Neuronal stem cell (in vitro differentiated cells): ENCODE measurements at regions not wholly inside any gene's neighbourhood (a gene's known extent, or its start where the extent isn't known, plus 50 kb on each side); places are given as distances from the start of the nearest gene placed in this dataset.

Experiments used
- DNase-seq: peaks from one replicate; pipeline ENCODE4 v3.0.0-alpha.2; 2013; ENCODE audit warnings: low spot score
- H2AFZ ChIP-seq: one replicate; pipeline ENCODE4 v1.6.1; 2013; ENCODE audit warnings: mild to moderate bottlenecking, low read length, inconsistent platforms
- H2AK5ac ChIP-seq: 2 replicates; pipeline ENCODE4 v1.6.1; 2013; ENCODE audit warnings: low read depth, mild to moderate bottlenecking, inconsistent platforms, low read length, moderate library complexity, mixed read lengths
- H2BK120ac ChIP-seq: 2 replicates; pipeline ENCODE4 v1.6.1; 2013; ENCODE audit warnings: low read depth, mild to moderate bottlenecking, inconsistent platforms, low read length, moderate library complexity, mixed read lengths
- H2BK12ac ChIP-seq: one replicate; pipeline ENCODE4 v1.6.1; 2013; ENCODE audit warnings: low read length, inconsistent platforms
- H2BK15ac ChIP-seq: 2 replicates; pipeline ENCODE4 v1.6.1; 2013; ENCODE audit warnings: mild to moderate bottlenecking, low read length, inconsistent platforms, mixed read lengths
- H2BK5ac ChIP-seq: one replicate; pipeline ENCODE4 v1.6.1; 2013; ENCODE audit warnings: inconsistent platforms, mild to moderate bottlenecking, low read length, moderate library complexity
- H3K14ac ChIP-seq: one replicate; pipeline ENCODE4 v1.6.1; 2013; ENCODE audit warnings: low read length, inconsistent platforms
- H3K18ac ChIP-seq: 2 replicates; pipeline ENCODE4 v1.6.1; 2013; ENCODE audit warnings: low read length, inconsistent platforms
- H3K23ac ChIP-seq: 2 replicates; pipeline ENCODE4 v1.6.1; 2013; ENCODE audit warnings: low read depth, mild to moderate bottlenecking, mixed read lengths, low read length, inconsistent platforms; ENCODE audit not compliant: poor library complexity
- H3K27ac ChIP-seq: replicated peaks from 3 replicates; pipeline ENCODE4 v1.5.1; 2013; ENCODE audit warnings: low read length, inconsistent platforms
- H3K27me3 ChIP-seq, 3 experiments: 2 replicates each; pipeline ENCODE4 v1.6.1; 2013; ENCODE audit warnings: low read length in 3 of 3, mild to moderate bottlenecking in 2 of 3, inconsistent platforms in 1 of 3, low read depth in 1 of 3, mixed read lengths in 1 of 3, moderate library complexity in 1 of 3; ENCODE audit not compliant: control insufficient read depth in 3 of 3, insufficient read depth in 3 of 3
- H3K36me3 ChIP-seq, 2 donors: replicated peaks in 1 of 2; 2 replicates each; pipeline ENCODE4 v1.6.1; 2013; ENCODE audit warnings: low read length in 2 of 2; ENCODE audit not compliant: control insufficient read depth in 2 of 2, insufficient read depth in 2 of 2
- H3K4ac ChIP-seq: 2 replicates; pipeline ENCODE4 v1.6.1; 2013; ENCODE audit warnings: inconsistent platforms, mild to moderate bottlenecking, low read length, moderate library complexity
- H3K4me1 ChIP-seq, 2 donors: 1 replicate in 1 of 2; 2 replicates in 1 of 2; pipeline ENCODE4 v1.6.1; 2013; ENCODE audit warnings: low read length in 2 of 2, low read depth in 1 of 2; ENCODE audit not compliant: control insufficient read depth in 2 of 2, insufficient read depth in 1 of 2
- H3K4me2 ChIP-seq: one replicate; pipeline ENCODE4 v1.6.1; 2013; ENCODE audit warnings: mild to moderate bottlenecking, low read length, inconsistent platforms; ENCODE audit not compliant: insufficient read depth, poor library complexity, severe bottlenecking
- H3K4me3 ChIP-seq, 2 donors: 2 replicates each; pipeline ENCODE4 v1.5.1; 2013; ENCODE audit warnings: low read length in 2 of 2, mild to moderate bottlenecking in 2 of 2, inconsistent platforms in 1 of 2, moderate library complexity in 1 of 2
- H3K79me1 ChIP-seq: one replicate; pipeline ENCODE4 v1.6.1; 2013; ENCODE audit warnings: low read depth, mild to moderate bottlenecking, inconsistent platforms, low read length, moderate library complexity
- H3K9ac ChIP-seq: one replicate; pipeline ENCODE4 v1.6.1; 2013; ENCODE audit warnings: mild to moderate bottlenecking, low read depth, low read length, inconsistent platforms; ENCODE audit not compliant: poor library complexity
- H3K9me3 ChIP-seq, 2 donors: replicated peaks in 1 of 2; 2 replicates each; pipeline versions ENCODE3 to v1.6.1; 2013; ENCODE audit warnings: low read length in 2 of 2, mild to moderate bottlenecking in 2 of 2, inconsistent platforms in 1 of 2, low read depth in 1 of 2, mixed read lengths in 1 of 2, moderate library complexity in 1 of 2; ENCODE audit not compliant: control insufficient read depth in 2 of 2, insufficient read depth in 1 of 2
- H4K8ac ChIP-seq: one replicate; pipeline ENCODE4 v1.6.1; 2013; ENCODE audit warnings: low read depth, mild to moderate bottlenecking, inconsistent platforms, low read length, moderate library complexity
- H4K91ac ChIP-seq: one replicate; pipeline ENCODE4 v1.6.1; 2013; ENCODE audit warnings: low read length, low read depth, mild to moderate bottlenecking, inconsistent platforms; ENCODE audit not compliant: poor library complexity
- WGBS, 2 donors: extraction: QIAGEN DNeasy Blood & Tissue Kit; methylation state at CpG; one replicate each; pipeline ENCODE4 v1.1.7; 2013; ENCODE audit warnings: missing lambda C conversion rate in 2 of 2, mixed read lengths in 1 of 2; ENCODE audit not compliant: insufficient read length in 2 of 2, insufficient replicate concordance in 1 of 2; ENCODE audit errors: extremely low coverage in 2 of 2; 5-methylcytosine and 5-hydroxymethylcytosine counted together

DNA sequence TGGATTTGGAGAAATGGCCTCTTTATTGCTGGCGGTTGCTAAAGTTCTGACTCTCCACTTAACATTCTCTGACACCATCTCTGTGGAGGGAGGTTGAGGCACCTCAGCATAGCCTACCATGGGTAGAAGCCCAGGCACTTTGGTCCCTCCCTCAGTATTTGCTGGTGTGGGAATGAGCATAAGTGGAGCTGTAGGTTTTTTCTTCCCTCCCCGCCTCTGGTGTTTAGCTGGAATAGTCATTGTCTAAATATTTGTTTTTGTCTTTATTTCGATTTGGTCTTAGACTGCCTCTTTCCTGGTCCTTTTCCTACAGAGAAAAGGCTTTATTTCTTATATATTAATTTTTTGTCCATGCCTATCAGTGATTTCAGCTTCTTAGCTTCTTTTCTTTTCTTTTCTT is 203.4 kb upstream of the AGR3 start:
- no peak overlapping the region for H3K18ac ChIP-seq
- H3K14ac ChIP-seq: no peak overlapping the region
- no CpG with 5 or more reads among the region's 3 CpGs for WGBS, 2 donors
- H3K23ac ChIP-seq: no peak overlapping the region
- no peak overlapping the region for H2BK120ac ChIP-seq
- H2BK12ac ChIP-seq: no peak overlapping the region
- no peak overlapping the region for H2BK15ac ChIP-seq
- no peak overlapping the region for H3K4me3 ChIP-seq
- no peak overlapping the region for H3K9ac ChIP-seq
- no peaks in the 10 kb centered on the region for H3K4me1 ChIP-seq
- no peak overlapping the region for H4K91ac ChIP-seq
- no peak for DNase-seq
- H3K9me3 ChIP-seq: peaks cover 0 to 3% of the 10 kb centered on the region in 2 donors
- no peak overlapping the region for H4K8ac ChIP-seq
- H3K27ac ChIP-seq: no peak overlapping the region
- H3K36me3 ChIP-seq: no peaks in the 10 kb centered on the region
- H3K27me3 ChIP-seq: no peaks in the 10 kb centered on the region
- no peaks in the 10 kb centered on the region for H3K79me1 ChIP-seq
- no peak overlapping the region for H2AK5ac ChIP-seq
- no peak overlapping the region for H2AFZ ChIP-seq
- H2BK5ac ChIP-seq: no peak overlapping the region
- no peak overlapping the region for H3K4me2 ChIP-seq
- no peak overlapping the region for H3K4ac ChIP-seq

DNA sequence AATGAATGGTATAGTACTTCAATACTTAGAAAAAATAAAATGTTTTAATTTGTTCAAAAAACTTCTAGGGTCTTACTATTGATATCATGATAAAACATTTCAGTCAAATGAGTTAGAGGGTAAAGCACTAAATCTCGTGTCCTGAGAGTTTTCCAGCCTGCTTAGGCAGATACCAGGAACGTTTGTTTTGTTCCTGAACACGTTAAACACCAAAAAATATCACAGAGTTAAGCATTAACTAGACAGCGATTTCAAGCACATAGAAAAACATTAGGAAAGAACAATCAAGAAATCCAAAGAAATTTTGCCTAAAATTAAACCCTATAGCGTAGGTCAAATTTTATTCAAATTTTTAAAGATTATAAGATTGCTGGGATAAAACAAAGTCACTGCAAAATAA is 204.6 kb upstream of the AGR3 start:
- Histone ChIP-seq H3K18ac (no peak overlapping the region), H3K4ac (no peak overlapping the region), H2BK5ac (no peak overlapping the region), H3K4me1 (no peaks in the 10 kb centered on the region), H3K4me2 (no peak overlapping the region), H2AFZ (no peak overlapping the region), H3K36me3 (no peaks in the 10 kb centered on the region), H4K91ac (no peak overlapping the region), H3K23ac (no peak overlapping the region), H3K9me3 (no peaks in the 10 kb centered on the region), H2BK15ac (no peak overlapping the region), H4K8ac (no peak overlapping the region), H2BK12ac (no peak overlapping the region), H3K27ac (no peak overlapping the region), H3K27me3 (no peaks in the 10 kb centered on the region), H2BK120ac (no peak overlapping the region), H3K14ac (no peak overlapping the region), H3K9ac (no peak overlapping the region), H2AK5ac (no peak overlapping the region), H3K4me3 (no peak overlapping the region), H3K79me1 (no peaks in the 10 kb centered on the region)
- WGBS, 2 donors: no CpG with 5 or more reads among the region's 5 CpGs
- DNase-seq: no peak

DNA sequence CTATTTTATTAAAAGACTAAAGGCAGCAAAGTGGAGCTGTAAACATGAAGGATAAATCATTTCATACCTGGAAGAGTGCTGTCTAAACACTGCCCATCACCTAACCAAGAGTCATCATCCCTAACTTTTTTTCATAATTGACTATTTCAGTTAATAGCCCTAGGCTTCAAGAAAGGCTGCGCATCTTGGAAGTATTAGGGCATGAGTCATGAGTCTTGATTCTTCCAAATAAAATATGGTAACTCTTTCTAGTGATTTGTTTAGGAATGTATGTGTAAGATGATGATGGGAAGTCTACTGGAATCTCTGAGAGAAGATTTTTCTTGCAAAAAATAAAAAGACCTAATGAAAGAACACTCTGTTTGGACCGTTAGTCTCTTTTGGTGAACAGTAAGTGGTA is 207.7 kb upstream of the AHR start:
- no peak overlapping the region for H3K9ac ChIP-seq
- no peak overlapping the region for H3K23ac ChIP-seq
- H2BK5ac ChIP-seq: no peak overlapping the region
- no peak overlapping the region for H2AFZ ChIP-seq
- no peak overlapping the region for H3K18ac ChIP-seq
- H3K79me1 ChIP-seq: no peaks in the 10 kb centered on the region
- DNase-seq: no peak
- H3K27me3 ChIP-seq: no peaks in the 10 kb centered on the region
- H3K27ac ChIP-seq: no peak overlapping the region
- no peak overlapping the region for H3K4ac ChIP-seq
- H3K4me3 ChIP-seq: no peak overlapping the region
- H3K36me3 ChIP-seq: no peaks in the 10 kb centered on the region
- no peak overlapping the region for H2BK120ac ChIP-seq
- H2BK12ac ChIP-seq: no peak overlapping the region
- H4K91ac ChIP-seq: no peak overlapping the region
- no peak overlapping the region for H2AK5ac ChIP-seq
- WGBS, 2 donors: no CpG with 5 or more reads among the region's 2 CpGs
- no peak overlapping the region for H4K8ac ChIP-seq
- H2BK15ac ChIP-seq: no peak overlapping the region
- no peaks in the 10 kb centered on the region for H3K4me1 ChIP-seq
- no peak overlapping the region for H3K14ac ChIP-seq
- H3K4me2 ChIP-seq: no peak overlapping the region
- H3K9me3 ChIP-seq: no peaks in the 10 kb centered on the region

DNA sequence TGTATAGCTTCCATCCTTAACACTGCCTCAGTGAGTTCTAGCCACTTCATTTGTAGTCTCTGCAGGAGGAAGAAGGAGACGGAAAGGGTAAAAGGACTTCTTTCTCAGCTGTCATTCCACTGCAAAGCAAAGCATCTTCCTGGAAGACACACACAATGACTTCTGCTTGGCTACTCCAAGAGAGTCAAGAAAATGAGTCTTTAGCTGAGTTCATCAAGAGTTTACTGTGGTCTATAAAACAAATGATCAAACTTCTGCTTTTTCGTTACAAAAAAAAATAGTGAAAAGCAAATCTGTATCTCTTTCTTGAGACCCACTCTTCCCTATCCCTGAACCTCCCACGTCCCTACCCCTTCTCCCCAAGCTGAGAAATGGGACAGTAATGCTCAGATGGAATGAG is 205.0 kb upstream of the AHR start:
- no peak overlapping the region for H3K4me3 ChIP-seq
- H2AK5ac ChIP-seq: no peak overlapping the region
- H2BK15ac ChIP-seq: no peak overlapping the region
- no peak overlapping the region for H2AFZ ChIP-seq
- no peak overlapping the region for H2BK5ac ChIP-seq
- H4K8ac ChIP-seq: no peak overlapping the region
- no peak for DNase-seq
- H4K91ac ChIP-seq: no peak overlapping the region
- no peaks in the 10 kb centered on the region for H3K9me3 ChIP-seq
- no peak overlapping the region for H2BK12ac ChIP-seq
- no CpG with 5 or more reads among the region's 3 CpGs for WGBS, 2 donors
- H2BK120ac ChIP-seq: no peak overlapping the region
- H3K18ac ChIP-seq: no peak overlapping the region
- no peak overlapping the region for H3K14ac ChIP-seq
- no peak overlapping the region for H3K9ac ChIP-seq
- no peaks in the 10 kb centered on the region for H3K79me1 ChIP-seq
- no peak overlapping the region for H3K4me2 ChIP-seq
- no peak overlapping the region for H3K27ac ChIP-seq
- H3K36me3 ChIP-seq: no peaks in the 10 kb centered on the region
- H3K4ac ChIP-seq: no peak overlapping the region
- H3K23ac ChIP-seq: no peak overlapping the region
- H3K27me3 ChIP-seq: no peaks in the 10 kb centered on the region
- no peaks in the 10 kb centered on the region for H3K4me1 ChIP-seq
